ENCODE measurements at regions not wholly inside any gene's neighbourhood (a gene's known extent, or its start where the extent isn't known, plus 50 kb on each side); places are given as distances from the start of the nearest gene placed in this dataset.
A peak's percentile ranks its signal among the peaks of the same experiment; 100 is the strongest.

- TF ChIP-seq, protein P1, sequence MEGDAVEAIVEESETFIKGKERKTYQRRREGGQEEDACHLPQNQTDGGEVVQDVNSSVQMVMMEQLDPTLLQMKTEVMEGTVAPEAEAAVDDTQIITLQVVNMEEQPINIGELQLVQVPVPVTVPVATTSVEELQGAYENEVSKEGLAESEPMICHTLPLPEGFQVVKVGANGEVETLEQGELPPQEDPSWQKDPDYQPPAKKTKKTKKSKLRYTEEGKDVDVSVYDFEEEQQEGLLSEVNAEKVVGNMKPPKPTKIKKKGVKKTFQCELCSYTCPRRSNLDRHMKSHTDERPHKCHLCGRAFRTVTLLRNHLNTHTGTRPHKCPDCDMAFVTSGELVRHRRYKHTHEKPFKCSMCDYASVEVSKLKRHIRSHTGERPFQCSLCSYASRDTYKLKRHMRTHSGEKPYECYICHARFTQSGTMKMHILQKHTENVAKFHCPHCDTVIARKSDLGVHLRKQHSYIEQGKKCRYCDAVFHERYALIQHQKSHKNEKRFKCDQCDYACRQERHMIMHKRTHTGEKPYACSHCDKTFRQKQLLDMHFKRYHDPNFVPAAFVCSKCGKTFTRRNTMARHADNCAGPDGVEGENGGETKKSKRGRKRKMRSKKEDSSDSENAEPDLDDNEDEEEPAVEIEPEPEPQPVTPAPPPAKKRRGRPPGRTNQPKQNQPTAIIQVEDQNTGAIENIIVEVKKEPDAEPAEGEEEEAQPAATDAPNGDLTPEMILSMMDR (IDR thresholded peaks at IDR 0.05): peak; percentile 53
- no peak for TF ChIP-seq EZH2phosphoT487 (IDR thresholded peaks at IDR 0.05)
These were observed 213.2 kb upstream of the EDNRB start for GRCh38 chr13:78131811-78132210.

Measured in neural progenitor cell (in vitro differentiated cells).